GM19043 (cell line): ENCODE measurements at regions not wholly inside any gene's neighbourhood (a gene's known extent, or its start where the extent isn't known, plus 50 kb on each side); places are given as distances from the start of the nearest gene placed in this dataset.

Experiments
- ATAC-seq: cut with Tn5 transposase; IDR thresholded peaks from one replicate; pipeline ENCODE4 v1.9.1; 2021; ENCODE audit warnings: low read depth; ENCODE audit not compliant: unreplicated experiment

DNA sequence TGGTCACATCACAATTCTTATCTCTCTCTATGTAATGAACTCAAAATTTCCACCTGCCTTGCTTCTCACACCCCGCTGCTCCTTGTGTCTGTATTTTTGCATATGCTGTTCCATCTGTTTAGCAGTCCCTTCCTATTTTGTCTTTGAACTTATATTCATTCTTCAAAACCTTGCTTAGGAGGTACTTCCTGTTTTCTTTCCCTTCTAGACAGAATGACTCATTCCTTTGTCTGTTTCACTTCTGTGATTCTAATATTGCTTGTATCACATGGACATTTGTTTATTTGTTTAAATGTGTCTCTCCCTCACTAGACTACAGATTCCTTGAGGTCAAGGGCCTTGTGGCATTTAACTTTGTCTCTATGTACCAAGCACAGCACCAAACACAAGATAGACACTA lies 424.2 kb downstream of the ETNK1 start:
- ATAC-seq, result peak; percentile 80

GRCh38 chr12:23055004-23055403 lies 430.0 kb downstream of the ETNK1 start:
- ATAC-seq, result no peak

DNA sequence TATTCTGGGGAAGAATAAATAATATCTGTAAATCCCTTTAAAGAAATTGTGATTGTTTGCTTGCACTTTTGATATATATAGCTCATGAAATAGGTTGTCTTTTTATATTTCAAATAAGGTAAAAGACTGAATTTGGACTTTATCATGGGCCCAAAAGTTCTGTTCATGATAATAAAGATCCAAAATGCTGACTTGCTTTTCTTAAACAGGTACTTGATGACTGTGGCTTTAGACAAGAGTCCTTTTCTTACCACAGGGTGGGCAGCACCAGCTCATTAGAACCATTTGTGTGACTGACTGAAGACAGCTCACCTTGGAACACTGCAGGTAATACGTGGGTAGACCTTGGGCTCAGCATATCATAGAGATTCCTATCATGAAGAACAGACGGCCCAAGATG lies 432.6 kb downstream of the ETNK1 start:
- ATAC-seq, result no peak

- ATAC-seq, result no peak
Observed at GRCh38 chr12:23060161-23060560, 435.2 kb downstream of the ETNK1 start.

DNA sequence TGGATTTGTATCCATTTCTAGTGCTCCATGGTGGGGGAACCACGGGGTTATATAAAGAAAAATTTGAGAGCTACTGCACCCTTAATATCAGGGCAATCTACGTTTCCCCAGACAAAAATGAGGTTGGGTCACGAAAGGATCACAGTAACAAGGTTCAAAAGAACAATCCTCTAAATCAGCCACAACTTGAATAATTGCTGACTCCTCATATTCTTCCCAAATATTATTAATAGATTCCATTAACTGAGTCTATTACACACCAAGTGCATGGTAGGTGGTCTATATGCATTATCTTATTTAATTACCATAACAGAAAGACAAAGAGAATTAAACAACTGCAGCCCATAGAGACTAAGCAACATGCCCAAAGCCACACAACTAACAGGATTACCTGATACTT lies 438.2 kb downstream of the ETNK1 start:
- no peak for ATAC-seq

- ATAC-seq, result no peak
Observed at GRCh38 chr12:23066095-23066494, 441.1 kb downstream of the ETNK1 start.

- ATAC-seq, result no peak
Observed at GRCh38 chr12:23083267-23083666, 458.3 kb downstream of the ETNK1 start.

DNA sequence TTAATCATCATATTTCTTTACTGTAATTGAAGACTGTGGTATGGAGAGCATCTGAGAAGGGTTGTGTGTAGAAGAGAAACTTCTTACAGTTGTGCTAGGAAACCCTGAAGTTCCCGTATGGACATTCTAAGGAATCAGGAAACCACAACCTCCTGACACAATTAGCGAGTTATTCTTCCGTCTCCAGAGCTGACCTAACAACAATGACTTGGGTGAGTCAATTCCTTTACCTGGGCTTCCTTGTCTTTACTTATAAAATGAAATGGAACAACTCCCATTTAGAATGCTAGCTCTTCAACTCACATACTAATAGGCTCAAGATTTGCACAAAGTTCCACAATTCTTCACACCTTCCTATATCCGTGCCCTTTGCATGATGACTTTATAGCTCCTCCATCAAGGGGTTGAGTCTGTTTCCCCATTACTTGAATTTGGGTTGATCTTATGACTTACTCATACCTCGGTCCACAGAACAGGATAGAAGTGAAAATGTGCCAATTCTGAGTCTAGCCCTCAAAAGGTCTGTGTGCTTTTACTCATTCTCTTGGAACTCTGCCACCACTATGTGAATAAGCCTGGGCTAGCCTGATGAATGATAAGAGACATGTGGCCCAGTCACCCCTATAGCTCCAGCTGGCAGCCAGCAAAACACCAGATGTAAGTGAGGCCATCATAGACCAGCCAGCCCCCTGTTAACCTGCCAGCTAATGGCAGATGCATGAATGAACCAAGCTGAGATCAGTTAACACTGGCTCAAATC lies 459.4 kb downstream of the ETNK1 start:
- ATAC-seq, result no peak

DNA sequence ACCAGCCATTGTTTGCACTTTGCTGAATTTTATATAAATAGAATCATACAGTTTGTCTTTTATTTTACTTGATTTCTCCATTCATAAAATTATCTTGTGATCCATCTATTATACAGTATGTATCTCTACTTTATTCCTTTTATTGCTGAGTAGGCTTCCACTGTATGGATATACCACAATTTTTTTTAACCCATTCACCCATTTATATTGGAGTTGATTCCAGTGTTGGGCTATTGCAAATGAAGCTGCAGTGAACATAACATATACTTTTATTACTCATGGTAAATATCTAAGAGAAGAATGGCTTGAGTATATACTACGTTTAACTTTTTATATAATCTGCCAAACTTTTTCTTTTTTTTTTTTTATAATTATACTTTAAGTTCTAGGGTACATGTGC lies 463.6 kb downstream of the ETNK1 start:
- ATAC-seq, result no peak

- ATAC-seq, result no peak
Observed at GRCh38 chr12:23093488-23093887, 468.5 kb downstream of the ETNK1 start.

DNA sequence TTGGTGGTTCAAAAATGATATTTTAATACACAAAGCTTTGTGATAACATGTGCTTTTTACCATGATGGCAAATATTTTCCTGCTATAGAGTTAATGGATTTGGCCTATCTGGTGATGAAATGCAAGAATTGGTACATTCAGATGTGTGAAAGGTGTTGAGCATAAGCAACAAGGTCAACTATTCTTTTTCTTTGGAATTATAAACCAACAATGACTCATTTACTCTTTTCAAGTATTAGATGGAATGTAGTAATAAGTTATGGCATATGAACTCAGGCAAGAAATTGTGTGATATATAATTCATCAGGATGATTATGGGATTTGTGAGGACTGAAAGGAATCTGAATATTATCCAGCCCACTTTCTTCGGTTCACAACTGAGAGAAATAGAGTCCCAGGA lies 471.4 kb downstream of the ETNK1 start:
- ATAC-seq, result no peak

DNA sequence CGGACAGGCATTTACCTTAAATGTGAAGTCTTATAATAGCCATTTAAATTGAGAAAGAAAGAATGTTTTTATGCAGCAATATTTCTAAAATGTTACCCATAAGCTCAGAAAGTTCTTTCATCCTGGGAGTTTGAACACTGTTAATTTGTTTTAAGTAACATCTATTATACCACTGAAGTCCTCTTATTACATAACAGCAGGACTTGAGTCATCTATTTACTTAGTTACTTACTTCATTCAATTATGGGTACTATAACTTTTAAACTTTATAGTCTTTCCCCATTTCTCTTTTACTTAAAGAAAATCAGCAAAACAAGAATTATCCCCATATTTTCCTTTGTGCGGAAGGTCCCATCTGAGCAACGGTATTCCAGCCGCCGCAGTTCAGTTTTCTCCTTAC lies 473.1 kb downstream of the ETNK1 start:
- no peak for ATAC-seq

GRCh38 chr12:23098517-23098916 lies 473.5 kb downstream of the ETNK1 start:
- no peak for ATAC-seq

DNA sequence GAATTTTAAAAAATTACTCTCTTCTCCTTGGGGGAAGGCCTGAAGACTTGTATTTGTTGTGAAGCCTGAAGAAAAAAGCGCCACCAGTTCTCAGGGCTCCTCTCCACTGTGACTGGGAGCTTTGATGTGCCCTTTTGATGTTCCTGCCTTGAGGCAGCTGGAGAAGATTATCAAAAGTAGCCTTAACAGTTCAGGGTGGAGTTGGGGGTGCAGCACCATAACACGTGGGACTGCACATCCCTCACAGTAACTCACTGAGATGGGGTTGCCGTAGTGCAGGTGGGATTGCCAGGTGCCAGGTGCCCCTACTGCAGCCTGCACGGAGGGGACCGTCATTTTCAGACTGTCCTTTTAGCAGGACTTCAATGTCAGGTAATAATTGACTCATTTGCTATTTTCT lies 474.1 kb downstream of the ETNK1 start:
- ATAC-seq, result no peak

DNA sequence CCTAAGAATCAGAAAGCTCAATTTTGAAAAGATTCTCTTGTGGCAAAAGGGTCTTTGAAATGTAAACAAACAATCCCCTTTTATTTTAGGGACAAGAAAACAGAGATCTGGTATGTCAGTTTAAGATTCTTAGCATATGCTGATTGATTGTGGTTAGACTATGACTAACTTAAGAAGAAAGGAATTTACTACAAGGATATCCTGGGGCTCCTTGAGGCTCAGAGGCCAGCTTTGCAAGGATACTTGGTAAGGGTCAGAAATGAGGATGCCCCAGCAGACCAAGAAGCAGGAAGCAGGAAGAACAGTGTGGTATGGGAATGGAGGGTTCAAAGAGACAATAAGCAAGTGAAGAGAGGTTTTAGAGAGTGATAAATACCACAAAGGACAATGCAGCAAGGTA lies 474.6 kb downstream of the ETNK1 start:
- no peak for ATAC-seq

- no peak for ATAC-seq
Observed at GRCh38 chr12:23108957-23109356, 484.0 kb downstream of the ETNK1 start.

DNA sequence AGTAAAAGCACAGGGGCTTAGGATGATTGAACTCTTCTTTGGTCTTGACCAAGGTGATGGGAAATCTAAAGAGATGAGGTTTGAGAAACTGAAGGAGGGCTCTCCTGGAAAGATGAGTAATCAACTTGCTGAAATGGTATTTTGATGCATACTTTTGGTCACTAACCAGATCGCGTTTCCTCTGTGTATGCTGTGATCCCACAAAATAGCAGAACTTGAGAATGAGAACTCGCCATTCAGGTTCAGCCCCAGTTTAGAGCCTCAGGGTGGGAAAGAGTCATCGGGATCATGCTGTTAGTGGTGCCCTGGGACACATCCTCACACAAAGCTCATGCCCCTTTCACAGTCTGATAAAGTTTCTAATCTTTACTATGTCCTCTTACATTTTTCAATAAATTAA lies 488.8 kb downstream of the ETNK1 start:
- no peak for ATAC-seq

GRCh38 chr12:23115984-23116383 lies 491.0 kb downstream of the ETNK1 start:
- no peak for ATAC-seq

DNA sequence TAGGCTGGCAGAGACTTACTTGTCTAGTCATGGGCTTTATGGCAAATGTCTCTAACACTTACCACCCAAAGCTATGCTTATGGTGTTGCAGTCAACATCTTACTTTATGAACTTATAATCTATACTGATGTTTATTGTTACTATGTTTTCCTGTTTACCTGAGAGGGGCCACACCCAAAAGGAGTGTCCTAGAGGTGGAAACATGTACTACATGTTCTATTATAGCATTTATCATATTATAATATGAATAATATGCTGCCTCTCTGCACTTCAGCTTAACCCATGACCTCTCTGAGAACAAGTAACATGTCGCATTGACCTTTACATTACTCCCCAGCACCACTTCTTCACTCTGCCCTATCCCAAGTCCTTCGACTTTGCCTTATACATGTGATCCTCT lies 501.8 kb downstream of the ETNK1 start:
- ATAC-seq, result no peak

DNA sequence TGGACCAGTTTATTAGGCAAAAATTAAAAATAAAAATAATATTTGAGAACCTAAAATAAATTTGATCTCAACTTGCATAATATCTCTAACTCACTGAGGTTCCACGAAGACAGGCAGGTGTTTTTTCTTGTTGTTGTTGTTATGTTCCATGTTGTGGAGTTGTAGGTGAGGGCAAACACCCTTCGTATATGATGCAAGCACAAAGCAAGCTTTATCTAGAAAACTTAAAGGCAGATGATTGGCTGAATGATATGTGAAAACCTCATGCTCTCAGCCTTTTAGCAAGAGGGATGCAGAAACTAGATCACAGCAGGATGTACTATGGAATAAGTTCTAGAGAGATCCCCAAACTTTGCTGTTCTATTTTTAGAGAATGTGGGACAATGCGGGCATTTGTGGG lies 502.7 kb downstream of the ETNK1 start:
- ATAC-seq, result no peak

GRCh38 chr12:23128462-23128861 lies 503.5 kb downstream of the ETNK1 start:
- ATAC-seq, result no peak

DNA sequence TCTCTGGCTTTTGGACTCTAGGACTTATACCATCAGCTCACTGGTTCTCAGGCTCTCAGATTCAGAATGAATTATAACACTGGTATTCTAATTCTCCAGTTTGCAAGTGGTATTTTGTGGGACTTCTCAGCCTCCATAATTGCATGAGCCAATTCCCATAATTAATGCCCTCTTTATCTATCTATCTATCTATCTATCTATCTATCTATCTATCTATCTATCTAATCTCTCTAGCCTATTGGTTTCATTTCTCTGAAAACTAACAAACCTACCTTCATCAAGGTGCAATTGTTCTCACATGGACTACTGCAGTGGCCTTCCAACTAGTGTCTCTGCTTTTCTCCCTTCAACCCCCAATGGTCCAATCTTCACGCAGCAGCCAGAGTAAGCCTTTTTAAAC lies 507.4 kb downstream of the ETNK1 start:
- no peak for ATAC-seq

GRCh38 chr12:23133471-23133870 lies 508.5 kb downstream of the ETNK1 start:
- no peak for ATAC-seq
